Kidney glomerular epithelial cell (primary cell): ENCODE measurements at regions not wholly inside any gene's neighbourhood (a gene's known extent, or its start where the extent isn't known, plus 50 kb on each side); places are given as distances from the start of the nearest gene placed in this dataset.
"Not testable (repeated sequence)": the region's sequence is repeated elsewhere in the genome, so short reads cannot be mapped to it uniquely, and the experiment has no call there.

Source experiments
- DNase-seq: peaks from one replicate; lab custom pipeline; 2025; lab: John Stamatoyannopoulos, UW

DNA sequence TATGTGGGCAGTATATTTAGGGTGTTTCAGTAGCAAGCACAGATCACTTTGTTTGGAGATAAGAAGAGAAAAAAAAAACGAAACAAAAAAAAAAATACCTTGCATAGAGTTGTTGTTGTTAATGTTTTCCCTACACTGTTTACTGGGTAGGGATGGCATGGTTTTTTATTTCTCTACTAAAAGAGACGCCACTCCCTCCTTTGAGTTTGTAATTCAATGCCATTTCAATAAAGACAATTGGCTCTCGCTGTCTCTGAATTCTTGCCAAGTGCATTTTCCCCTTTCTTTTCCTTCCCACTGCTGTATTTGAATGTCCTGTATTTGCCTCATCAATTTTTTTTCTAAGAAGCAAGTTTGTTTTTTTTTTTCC lies 213.9 kb upstream of the UBASH3B start:
- DNase-seq, result no peak

DNA sequence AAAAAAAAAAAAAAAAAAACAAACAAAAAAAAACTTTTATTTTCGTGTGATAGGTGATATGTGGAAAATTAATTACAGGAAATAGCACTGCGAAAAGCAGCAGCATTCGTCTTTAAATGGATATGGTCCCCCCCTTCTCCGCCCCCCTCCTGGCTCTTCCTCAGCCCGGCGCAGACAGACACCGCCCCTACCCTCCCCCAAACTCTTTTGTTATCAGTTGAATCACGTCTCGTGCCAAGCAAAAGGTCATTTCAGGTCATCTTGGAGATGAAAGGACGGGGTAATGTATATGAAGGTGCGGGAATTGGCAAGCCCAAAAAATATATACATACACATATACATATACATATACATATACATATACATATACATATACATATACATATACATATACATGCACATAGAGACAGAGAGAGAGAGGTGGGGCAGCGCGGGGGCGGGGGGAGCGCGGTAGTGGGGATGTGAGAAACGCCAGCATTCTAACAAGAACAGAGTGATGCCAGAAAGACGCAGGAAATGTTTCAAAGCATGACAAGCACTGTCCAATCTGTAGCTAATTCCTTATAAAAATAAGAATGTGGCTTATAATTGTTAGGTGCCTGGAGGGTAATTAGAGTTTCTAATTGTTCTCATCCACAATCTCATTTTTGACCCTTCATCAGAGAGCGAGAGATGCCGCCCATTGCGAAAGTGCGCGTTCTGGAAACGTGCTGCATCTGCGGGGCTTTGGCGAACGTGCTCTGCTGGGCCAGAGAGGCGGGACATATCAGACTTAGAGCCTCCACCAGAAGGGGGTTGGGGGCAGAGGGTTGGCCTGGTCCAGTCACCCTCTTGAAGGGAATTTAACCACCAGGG lies 214.5 kb upstream of the UBASH3B start:
- no peak for DNase-seq

DNA sequence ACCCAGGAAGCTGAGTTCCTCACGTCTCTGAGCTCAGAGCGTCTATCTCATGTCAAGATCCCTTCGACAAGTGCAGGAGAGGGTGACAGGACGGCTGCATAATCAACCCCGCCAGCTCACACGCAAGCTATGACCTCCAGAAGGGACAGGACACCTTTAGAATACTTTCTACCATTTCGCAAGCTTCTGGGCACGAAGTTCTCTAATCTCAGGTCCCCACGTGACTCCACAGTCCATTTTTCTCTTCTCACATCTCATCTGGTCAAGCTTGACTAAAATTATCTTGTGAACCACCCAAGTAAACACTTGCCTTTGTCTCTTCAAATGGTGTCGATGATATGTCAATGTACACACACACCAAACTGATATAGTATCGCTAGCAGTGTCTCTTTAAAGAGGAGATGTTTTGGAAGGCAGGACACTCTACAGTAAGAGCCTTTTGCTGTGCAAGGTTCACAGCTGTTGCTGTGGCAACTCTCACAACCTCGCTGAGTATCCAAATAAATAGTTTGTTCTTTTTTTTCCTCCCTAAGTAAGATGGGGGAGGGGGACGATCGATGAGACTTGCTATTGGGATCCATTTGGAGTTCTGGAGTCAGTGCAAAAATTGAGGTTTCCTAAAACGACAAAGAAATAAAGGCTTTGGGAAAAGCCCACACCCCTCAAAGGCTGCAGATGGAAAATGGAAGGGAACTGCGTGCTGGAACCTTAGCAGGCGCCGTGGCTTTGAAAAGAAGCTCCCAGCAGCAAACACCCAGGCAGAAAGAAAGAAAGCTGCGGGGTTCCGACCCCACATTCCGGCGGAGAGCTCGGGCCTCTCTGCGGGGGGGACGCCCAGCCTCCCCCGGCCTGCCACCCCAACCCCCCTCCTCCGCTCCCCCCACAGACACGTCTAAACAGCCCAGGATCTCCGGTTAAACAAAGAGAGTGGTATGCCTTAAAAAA lies 215.4 kb upstream of the UBASH3B start:
- no peak for DNase-seq

DNA sequence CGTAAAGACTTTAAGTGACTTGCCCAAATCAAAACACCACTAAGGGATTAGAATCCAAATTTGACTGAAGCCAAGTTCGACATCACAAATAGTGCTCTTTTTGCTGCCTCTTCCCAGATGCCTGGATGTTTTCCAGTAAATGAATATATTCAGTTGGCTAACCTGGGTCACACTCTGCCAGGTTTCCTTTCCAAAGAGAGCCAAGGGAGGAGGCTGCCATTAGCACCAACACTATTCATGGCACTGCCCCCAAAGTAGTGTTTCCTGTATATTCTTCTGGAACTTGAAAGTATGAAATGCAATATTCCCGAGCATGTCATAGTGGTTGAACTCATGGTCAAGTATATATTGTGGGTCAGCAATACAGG lies 219.3 kb upstream of the UBASH3B start:
- no peak for DNase-seq

DNA sequence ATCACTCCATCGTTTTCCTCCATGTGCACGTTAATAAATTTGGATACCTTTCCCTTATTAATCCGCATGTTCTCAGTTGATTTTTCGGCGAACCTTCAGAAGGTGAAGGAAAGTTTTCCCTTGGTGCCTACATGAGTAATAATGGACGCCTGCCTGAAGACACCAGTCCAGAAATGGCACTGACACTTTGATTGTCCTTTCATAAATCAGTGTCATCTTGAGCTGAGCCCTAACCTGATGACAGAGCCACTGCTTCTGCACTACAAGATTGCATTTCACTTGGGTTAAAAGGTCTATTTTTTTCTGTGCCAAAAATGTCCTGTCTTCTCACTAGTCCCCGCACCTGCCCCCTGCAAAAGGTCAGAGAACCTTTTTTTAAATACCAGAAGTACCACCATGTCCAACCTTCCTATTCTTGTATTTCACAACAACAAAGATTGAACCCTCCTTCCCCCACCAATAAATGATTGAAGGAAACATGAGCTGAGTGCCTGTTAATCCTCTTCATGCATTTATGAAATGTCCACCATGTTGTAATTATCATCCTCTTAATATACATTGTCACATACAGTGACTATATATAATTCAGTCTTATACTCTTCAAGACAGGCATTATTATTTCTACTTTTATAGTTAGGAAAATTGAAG lies 219.9 kb upstream of the UBASH3B start:
- DNase-seq, result no peak

DNA sequence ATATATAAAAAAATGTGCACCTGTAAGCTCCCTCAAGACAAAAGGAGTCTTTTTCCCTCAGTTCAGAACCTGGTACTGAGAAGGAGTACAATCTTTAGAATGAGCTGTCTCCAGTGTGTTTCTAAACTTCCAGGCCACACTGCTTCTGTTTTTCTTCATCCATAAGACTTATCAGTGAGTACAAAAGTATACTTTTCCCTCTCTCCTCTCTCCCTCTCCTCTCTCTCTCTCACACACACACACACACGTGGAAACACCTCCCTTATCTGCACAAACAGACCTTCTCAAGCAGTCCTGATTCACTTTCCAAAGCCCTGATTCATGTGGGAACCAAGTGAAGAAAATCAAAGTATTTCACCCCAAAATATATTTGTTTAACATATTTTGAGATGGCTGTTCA lies 220.7 kb upstream of the UBASH3B start:
- DNase-seq, result no peak

DNA sequence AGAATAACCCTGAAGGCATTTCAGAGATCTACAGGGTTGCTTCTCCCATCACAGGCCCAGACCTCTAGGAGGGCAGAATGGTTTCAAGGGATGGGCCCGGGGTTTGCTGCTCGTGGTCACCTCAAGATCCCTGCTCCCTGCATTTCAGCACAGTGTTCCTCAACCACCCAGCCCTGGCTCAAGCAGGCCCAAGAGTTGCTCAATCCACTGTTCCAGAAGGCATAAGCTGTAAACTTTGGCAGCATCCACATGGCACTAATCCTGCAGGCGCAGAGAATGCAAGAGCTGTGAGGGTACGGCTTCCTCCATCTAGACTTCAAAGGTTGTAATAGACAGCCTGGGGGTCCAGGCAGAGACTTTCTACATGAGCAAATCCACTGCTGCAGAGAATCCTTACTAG lies 225.0 kb upstream of the UBASH3B start:
- DNase-seq, result no peak

DNA sequence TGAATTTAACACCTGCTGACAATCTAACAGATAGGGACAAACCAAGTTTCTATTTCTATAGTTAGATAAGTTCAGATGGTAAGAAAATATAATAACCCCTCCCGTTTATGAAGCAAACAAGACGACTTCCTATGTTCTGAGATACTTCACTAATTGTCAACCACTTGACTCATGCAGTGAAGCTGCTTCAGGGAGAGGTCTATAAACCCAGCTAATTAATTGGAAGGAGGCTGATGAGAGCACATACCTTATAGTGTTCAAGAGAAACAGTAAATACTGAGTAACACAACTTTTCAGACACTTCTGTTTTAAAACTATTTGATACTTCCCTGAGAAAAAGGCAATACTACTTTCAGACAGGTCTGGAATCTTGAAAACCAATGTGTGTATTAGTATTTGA lies 229.4 kb upstream of the UBASH3B start:
- DNase-seq, result no peak

DNA sequence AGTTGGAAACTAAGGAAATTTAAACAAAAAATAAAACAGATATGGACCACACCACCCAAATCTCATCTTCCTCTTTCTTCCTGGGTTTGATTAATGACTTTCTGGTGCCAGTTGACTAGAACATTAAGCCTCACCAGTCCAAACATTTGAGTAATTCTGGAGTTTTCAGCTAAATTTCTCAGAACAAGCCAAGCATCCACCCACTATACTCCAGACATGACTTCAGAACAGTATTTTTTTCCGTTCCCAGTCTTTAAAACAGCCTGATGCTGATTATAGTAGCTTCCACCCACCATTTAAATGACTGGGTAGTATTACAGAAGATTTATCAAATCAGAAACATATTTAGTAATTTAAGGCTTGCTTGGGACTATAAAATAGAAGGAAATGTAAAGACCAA lies 230.9 kb upstream of the UBASH3B start:
- DNase-seq, result no peak

DNA sequence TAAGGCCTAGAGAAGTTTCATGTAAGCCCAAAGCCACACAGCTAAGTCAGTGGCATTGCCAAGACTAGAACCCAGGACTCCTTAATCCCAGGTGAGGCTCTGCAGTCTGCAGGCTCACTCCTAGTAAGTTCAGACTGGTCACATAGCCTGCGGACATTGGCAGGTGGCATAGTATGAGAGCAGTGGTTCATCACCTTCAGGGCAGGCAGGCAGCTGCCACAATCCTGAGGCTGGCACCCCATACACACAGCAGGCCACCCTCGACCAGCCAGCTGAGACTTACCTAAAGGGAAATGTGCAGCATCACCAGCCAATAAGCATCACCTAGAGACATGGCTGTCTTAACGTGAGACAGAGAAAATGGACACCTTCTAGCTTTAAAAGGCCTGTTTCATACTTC lies 231.6 kb upstream of the UBASH3B start:
- no peak for DNase-seq

DNA sequence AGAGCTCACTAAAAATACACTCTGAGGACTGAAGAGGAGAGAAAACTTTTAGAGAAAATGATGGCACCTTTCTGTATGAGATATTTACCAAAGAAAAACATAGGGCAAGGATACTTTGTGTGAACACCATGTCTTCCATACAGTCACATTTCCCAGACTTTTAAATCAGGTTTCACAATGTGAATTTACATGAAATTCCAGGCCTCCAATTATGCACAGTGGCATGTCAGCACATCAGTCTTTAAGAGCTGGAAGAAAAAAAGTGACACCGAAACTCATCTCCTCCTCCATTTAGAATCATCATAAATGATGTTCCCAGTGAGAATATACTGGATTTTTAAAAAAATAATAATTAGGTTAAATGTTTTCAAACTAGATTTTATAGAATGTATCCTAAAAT lies 232.2 kb upstream of the UBASH3B start:
- DNase-seq, result no peak

DNA sequence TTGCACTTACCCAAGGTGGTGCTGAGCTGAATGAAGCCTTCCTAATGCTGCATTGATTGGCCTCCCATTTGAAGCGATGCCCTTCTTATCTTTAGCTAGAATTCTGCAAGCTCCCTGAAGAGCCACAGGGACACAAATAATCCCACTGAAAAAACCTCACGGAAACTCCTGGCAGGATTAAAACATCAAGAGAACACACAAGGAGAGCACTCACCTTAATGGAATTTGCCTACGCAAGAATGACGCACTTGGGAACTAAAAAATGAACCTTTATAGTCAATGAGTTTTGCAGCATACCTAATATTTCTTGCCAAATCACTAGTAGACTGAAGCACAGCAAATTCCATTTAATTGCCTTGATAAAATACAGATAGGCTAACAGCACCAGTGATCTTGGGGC lies 232.8 kb upstream of the UBASH3B start:
- DNase-seq, result no peak

DNA sequence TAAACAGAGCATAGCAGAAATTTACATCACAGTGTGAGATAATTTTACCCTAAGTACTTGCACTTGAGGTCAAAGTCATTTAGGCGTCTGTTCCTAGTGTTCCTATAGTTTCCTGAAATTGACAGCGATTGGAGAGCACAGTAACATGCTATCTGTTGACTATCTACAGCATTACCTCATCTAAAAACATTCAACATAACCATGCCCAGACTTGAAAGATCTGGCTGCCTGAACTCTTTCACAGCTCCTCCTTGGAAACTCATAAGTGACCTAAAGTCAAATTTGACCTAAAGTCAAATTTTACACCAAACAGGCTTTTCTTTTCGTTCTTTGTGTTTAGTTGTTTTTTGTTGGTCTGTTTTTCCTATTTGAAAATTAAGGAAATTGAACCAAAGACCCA lies 233.8 kb upstream of the UBASH3B start:
- no peak for DNase-seq

DNA sequence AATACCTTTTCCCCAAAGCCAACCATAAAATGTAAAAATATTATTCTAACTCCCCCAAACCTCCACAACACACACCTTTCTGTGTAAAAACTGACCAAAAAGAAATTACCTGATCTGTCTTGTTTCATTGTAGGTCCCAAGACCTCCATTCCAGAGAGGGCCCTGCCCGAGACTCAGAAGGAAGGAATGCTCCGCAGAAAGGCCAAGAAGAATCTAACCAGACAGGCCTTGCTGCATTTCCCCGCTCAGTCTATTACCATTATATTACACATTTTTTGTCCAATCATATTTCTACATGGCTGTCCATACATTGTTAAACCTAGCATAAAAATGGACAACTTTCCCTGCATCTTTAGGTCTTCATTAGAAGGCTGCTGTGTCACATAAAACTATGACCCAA lies 237.5 kb upstream of the UBASH3B start:
- DNase-seq, result no peak

DNA sequence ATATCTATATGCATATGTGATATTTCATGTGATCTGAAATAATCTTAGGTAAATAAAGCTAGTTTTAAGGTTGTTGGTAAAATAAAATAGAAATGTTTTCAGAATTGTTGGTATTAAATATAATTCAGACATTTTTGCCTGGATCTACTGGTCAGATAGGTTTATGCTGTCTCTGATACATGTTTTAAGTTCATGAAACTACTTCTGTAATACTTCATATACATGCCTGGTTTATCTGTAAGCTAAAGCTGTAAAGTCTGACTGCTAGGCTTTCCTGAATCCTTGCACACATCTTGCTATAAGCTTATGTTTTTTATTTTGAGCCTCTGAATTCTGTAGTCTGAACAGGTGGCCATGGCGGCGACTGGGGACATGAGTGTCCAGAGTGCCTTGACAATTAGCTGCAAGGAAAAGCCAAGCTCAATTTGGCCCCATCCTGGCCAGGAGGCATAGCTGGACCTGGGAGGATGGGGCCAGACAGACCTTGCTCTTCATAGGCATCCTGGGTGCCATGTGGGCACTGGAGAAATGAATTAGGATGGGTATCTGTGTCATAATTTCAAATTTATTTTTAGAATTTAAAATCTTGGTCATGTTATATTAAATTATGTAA lies 241.0 kb upstream of the UBASH3B start:
- no peak for DNase-seq

DNA sequence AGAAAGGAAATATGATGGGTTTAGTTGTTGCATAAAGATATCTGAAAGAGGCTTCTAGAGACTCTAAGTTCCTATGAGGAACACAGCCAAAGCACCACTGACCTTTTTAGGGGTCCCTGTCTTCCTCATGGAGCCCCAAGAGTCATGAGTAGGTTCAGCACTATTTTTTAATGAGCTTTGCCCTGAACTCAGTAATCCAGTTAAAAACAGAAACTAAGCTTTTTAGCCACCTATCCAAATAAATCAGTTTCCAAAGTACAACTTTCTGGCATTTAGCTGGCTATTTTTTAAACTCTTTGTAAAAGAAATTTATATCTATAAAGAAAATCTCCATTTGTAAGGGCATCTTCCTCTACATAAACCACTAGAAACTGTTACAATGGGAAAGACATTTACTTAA lies 241.8 kb upstream of the UBASH3B start:
- no peak for DNase-seq

DNA sequence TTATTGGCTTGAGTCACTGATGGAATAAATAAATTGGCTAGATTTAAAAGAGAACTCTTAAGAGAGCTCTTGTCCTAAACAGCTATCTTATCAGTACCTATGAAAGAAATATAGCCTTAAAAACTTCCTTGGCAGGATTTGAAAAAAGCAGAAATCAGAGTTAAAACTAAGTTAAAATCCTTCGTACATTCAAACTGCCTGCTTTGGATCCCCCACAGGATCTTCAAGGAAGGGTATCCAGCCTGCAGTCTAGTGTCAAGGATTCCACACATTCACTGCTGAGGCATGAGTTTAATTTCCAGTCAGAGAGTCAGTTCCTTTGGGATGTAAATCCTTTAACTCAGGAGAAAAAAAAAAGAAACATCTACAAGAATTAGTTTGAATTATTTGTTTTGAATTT lies 242.9 kb upstream of the UBASH3B start:
- no peak for DNase-seq

DNA sequence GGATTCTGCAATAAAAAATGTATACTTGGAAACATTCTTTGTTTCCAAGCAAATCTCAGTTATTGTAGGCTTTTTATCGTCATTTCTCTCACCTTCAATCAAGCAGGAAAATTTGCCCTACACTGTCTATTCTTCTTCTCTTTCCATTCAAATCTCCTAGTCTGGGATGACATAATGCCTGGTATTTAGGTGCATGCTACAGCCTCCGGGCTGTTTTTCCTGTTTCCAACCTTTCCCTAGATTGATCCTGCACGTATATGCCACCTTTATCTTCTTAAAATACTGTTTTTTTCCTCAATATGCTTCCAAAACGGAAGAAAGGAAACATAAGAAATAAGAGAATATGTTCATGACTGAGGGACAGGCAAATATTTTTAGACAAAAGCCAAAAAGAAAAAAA lies 249.1 kb upstream of the UBASH3B start:
- no peak for DNase-seq

DNA sequence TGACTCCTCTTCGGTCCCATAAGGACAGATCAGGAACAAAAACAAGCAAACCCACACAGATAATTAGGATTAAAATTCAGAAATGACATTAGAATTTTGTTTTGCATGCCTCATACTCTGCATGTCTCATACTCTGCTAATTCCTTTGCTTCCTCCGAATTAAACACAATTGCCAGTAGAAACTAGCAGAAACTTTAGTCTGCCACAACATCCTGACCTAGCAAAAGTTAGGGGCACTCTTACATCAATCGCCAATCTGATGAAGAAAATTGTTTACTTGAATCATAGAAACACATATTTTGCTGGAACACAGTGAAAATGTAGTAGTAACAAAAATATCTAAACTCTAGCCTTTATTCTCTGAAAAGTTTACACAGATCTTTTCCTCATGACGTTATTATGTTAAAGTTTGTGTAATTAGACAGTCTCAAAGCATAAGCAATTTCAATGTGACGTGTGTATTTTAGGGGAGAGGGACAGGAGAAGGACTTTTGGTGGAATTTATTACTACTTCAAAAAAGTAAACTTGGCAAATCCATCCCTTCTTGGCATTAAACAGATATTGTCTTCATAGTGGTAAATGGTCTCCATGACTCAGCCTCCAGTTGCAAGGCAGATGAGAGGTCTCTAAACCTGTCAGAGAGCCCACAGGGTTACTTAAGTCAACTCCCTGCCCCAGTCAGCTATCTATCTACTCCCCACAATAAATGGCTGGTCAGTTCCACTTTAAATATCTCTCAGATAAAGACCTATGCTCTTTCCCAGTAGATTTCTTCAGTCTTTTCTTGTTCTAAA lies 249.8 kb upstream of the UBASH3B start:
- DNase-seq, result no peak

DNA sequence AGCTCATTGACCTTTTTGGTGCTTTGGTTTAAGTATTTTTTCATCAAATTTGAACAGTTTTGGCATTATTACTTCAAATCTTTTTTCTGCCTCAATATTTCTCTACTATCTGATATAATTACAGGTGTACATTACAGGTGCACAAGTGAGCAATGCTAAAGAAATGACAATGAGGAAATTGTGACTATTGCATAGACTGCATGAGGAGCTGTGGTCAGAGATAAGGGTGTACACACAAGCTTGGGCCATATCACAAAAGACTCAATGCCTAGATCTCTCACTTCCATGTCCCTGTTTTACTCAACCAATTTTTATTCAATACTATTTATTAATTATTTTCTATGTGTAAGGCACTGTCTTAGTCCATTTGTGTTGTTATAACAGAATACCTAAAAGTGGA lies 251.0 kb upstream of the UBASH3B start:
- no peak for DNase-seq

DNA sequence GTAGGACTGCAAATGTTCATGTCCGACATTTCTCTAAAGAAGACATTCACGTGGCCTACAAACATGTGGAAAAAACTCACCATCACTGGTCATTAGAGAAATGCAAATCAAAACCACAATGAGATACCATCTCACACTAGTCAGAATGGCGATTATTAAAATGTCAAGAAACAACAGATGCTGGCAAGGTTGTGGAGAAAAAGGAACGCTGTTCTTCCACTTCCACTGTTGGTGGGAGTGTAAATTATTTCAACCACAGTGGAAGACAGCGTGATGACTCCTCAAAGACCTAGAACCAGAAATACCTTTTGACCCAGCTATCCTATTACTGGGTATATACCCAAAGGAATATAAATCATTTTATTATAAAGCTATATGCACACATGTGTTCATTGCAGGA lies 253.9 kb upstream of the UBASH3B start:
- DNase-seq, result not testable (repeated sequence)

DNA sequence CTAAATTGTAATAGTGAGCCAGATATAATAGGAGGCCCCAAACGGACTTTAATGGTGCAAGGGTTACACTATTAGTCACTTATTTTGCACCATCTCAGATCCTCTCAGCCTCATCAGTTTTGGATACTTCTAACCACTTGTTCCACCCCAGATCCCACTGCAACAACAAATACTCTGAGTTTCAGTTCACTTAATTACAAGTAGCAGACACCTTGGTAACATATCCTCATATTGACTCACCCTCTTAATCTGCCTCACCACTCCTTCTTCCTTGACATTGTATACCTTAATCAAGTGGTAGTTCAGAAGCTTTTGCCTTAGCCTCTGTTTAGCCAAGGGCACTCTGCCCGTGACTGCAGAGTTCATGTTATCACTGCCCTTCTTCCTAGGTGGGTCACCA lies 256.1 kb upstream of the UBASH3B start:
- no peak for DNase-seq
